GM23248 (cell line): ENCODE measurements at regions not wholly inside any gene's neighbourhood (a gene's known extent, or its start where the extent isn't known, plus 50 kb on each side); places are given as distances from the start of the nearest gene placed in this dataset.
"Not testable (repeated sequence)": the region's sequence is repeated elsewhere in the genome, so short reads cannot be mapped to it uniquely, and the experiment has no call there.

Source experiments
- DNase-seq: peaks from one replicate; pipeline ENCODE4 v3.0.0-alpha.2; 2015
- H2AFZ ChIP-seq: fragments of 200-600 bp; sonication (generic); 2 replicates; pipeline ENCODE4 v1.6.1; 2016; ENCODE audit warnings: antibody characterized with exemption
- H3F3A ChIP-seq: fragments of 200-600 bp; sonication (generic); 2 replicates; pipeline ENCODE4 v1.6.1; 2016; ENCODE audit warnings: mild to moderate bottlenecking, antibody characterized with exemption, mixed run types; ENCODE audit not compliant: insufficient read depth
- H3K27ac ChIP-seq: fragments of 200-600 bp; sonication (generic); 2 replicates; pipeline ENCODE4 v1.5.1; 2016; ENCODE audit warnings: mild to moderate bottlenecking
- H3K27me3 ChIP-seq: fragments of 200-600 bp; sonication (generic); replicated peaks from 2 replicates; pipeline ENCODE4 v1.6.1; 2016; ENCODE audit warnings: mild to moderate bottlenecking; ENCODE audit not compliant: insufficient read depth
- H3K36me3 ChIP-seq: fragments of 200-600 bp; sonication (generic); 2 replicates; pipeline ENCODE4 v1.6.1; 2016; ENCODE audit warnings: low read depth, mild to moderate bottlenecking
- H3K4me1 ChIP-seq: fragments of 200-600 bp; sonication (generic); 2 replicates; pipeline ENCODE4 v1.6.1; 2016; ENCODE audit warnings: mild to moderate bottlenecking; ENCODE audit not compliant: insufficient read depth
- H3K4me2 ChIP-seq: fragments of 200-600 bp; sonication (generic); one replicate; pipeline ENCODE4 v1.6.1; 2016; ENCODE audit warnings: mild to moderate bottlenecking; ENCODE audit not compliant: unreplicated experiment
- H3K4me3 ChIP-seq: fragments of 200-600 bp; sonication (generic); 2 replicates; pipeline ENCODE4 v1.5.1; 2016; ENCODE audit warnings: mild to moderate bottlenecking
- H3K79me2 ChIP-seq: fragments of 200-600 bp; sonication (generic); 2 replicates; pipeline ENCODE4 v1.6.1; 2016; ENCODE audit warnings: mild to moderate bottlenecking; ENCODE audit not compliant: insufficient read depth
- H3K9ac ChIP-seq: fragments of 200-600 bp; sonication (generic); 2 replicates; pipeline ENCODE4 v1.6.1; 2016; ENCODE audit warnings: mild to moderate bottlenecking
- H3K9me2 ChIP-seq: fragments of 200-600 bp; sonication (generic); 2 replicates; pipeline ENCODE4 v1.6.1; 2016; ENCODE audit warnings: mixed run types, mild to moderate bottlenecking, moderate library complexity; ENCODE audit not compliant: insufficient read depth
- H3K9me3 ChIP-seq: fragments of 200-600 bp; sonication (generic); one replicate; pipeline ENCODE4 v1.6.1; 2017; ENCODE audit warnings: low read depth
- H4K20me1 ChIP-seq: fragments of 200-600 bp; sonication (generic); 2 replicates; pipeline ENCODE4 v1.6.0; 2016; ENCODE audit not compliant: insufficient read depth
- EZH2 ChIP-seq: fragments of 200-600 bp; sonication (generic); IDR thresholded peaks from 2 replicates; pipeline ENCODE4 v1.6.1; 2018; ENCODE audit warnings: antibody characterized with exemption, mild to moderate bottlenecking; ENCODE audit not compliant: insufficient read depth, poor library complexity, severe bottlenecking
- EZH2phosphoT487 ChIP-seq: fragments of 200-600 bp; sonication (generic); IDR thresholded peaks from 2 replicates; pipeline ENCODE4 v1.6.1; 2018; ENCODE audit warnings: antibody characterized with exemption, moderate library complexity, mild to moderate bottlenecking, low read depth; ENCODE audit not compliant: insufficient read depth
- WGBS, 2 experiments: methylation state at CpG; one replicate each; pipeline ENCODE4 v1.1.6; 2015 to 2017; ENCODE audit warnings: low lambda C conversion rate in 2 of 2, low coverage in 1 of 2; ENCODE audit errors: missing lambda C conversion rate in 2 of 2; 5-methylcytosine and 5-hydroxymethylcytosine counted together
- in situ Hi-C: fragments of 300-500 bp; cut with MboI; formaldehyde crosslinking; loops from 2 replicates; pipeline ENCODE4 v1.15.0; 2020

DNA sequence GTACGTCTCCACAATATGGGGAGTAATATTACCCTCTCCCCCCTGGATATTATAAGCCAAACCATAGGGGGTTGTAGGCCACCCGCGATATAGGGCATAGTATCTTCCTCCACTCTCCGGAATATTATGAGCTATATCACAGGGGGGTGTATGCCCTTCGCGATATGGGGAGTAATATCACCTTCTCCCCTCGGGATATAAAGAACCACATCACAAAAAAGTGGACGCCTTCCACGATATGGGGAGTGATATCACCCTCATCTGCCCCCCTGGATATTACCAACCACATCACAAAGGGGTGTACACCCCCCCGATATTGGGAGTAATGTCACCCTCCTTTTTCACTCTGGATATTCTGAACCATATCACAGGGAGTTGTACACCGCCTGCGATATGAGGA lies 65.5 kb upstream of the CEACAM21 start:
- Histone ChIP-seq H3K36me3 (no peaks in the 10 kb centered on the region), H3K4me3 (no peak overlapping the region), H3K27me3 (peaks cover 34% of the 10 kb centered on the region), H3F3A (no peaks in the 10 kb centered on the region), H3K4me1 (no peaks in the 10 kb centered on the region), H2AFZ (no peak overlapping the region), H3K9ac (no peak overlapping the region), H3K9me3 (no peaks in the 10 kb centered on the region), H3K27ac (no peak overlapping the region), H3K9me2 (no peaks in the 10 kb centered on the region), H4K20me1 (no peaks in the 10 kb centered on the region), H3K4me2 (no peak overlapping the region), H3K79me2 (no peaks in the 10 kb centered on the region)
- in situ Hi-C loops, result no loop called here
- TF ChIP-seq EZH2 (no peak), EZH2phosphoT487 (no peak)
- 55 to 57% methylated on average over 12 of the region's 12 CpGs for WGBS, 2 experiments
- DNase-seq, result no peak

DNA sequence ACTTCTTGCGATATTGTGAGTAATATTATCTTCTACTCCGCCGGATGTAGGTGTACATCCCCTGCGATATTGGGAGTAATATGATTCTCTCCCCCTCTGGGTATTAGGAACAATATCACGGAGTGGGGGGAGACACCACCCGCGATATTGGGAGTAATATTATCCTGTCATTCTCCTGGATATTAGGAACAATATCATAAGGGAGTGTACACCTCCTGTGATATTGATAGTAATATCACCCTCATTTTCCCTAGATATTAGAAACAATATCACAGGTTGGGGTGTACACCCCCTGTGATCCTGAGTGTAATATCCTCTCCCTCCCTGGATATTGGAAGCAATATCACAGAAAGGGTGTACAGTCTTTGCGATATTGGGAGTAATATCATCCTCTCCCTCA lies 64.3 kb upstream of the CEACAM21 start:
- H3K79me2 ChIP-seq, result no peaks in the 10 kb centered on the region
- no peak overlapping the region for H3K27ac ChIP-seq
- no peak overlapping the region for H3K9ac ChIP-seq
- no peaks in the 10 kb centered on the region for H3K36me3 ChIP-seq
- H2AFZ ChIP-seq, result no peak overlapping the region
- DNase-seq, result no peak
- TF ChIP-seq EZH2 (no peak), EZH2phosphoT487 (no peak)
- no peaks in the 10 kb centered on the region for H3K4me1 ChIP-seq
- no peaks in the 10 kb centered on the region for H3K9me3 ChIP-seq
- 41 to 49% methylated on average over 8 of the region's 8 CpGs for WGBS, 2 experiments
- in situ Hi-C loops, result no loop called here
- H3K4me3 ChIP-seq, result no peak overlapping the region
- H3K9me2 ChIP-seq, result no peaks in the 10 kb centered on the region
- no peaks in the 10 kb centered on the region for H3F3A ChIP-seq
- no peaks in the 10 kb centered on the region for H4K20me1 ChIP-seq
- H3K27me3 ChIP-seq, result peaks cover 45% of the 10 kb centered on the region
- no peak overlapping the region for H3K4me2 ChIP-seq

DNA sequence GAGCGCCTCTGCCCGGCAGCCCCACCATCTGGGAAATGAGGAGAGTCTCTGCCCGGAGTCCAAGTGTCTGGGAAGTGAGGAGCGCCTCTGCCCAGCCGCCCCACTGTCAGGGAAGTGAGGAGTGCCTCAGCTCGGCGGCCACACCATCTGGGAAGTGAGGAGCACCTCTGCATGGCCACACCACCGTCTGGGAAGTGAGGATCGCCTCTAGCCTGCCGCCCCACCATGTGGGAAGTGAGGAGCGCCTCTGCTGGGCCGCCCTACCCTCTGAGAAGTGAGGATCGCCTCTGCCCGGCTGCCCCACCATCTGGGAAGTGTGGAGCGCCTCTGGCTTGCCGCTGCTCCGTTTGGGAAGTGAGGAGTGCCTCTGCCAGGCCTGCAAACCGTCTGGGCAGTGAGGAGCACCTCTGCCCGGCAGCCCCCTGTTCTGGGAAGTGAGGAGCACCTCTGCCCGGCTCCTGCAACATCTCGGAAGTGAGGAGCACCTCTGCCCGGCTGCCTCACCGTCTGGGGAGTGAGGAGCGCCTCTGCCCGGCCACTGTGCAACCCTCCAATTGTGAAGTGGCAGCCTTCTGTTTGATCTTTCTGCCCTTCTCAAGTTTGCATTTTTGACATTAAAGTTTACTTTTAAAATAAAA lies 60.8 kb upstream of the CEACAM21 start:
- H2AFZ ChIP-seq, result no peak overlapping the region
- no peak for TF ChIP-seq EZH2phosphoT487
- TF ChIP-seq EZH2, result no peak
- H3K9me3 ChIP-seq, result no peaks in the 10 kb centered on the region
- H4K20me1 ChIP-seq, result no peaks in the 10 kb centered on the region
- WGBS, 2 experiments, result 26 to 30% methylated on average over 25 of the region's 25 CpGs
- no peaks in the 10 kb centered on the region for H3K9me2 ChIP-seq
- in situ Hi-C loops, result no loop called here
- DNase-seq, result no peak
- no peaks in the 10 kb centered on the region for H3K79me2 ChIP-seq
- H3K27ac ChIP-seq, result no peak overlapping the region
- no peak overlapping the region for H3K9ac ChIP-seq
- H3K4me3 ChIP-seq, result no peak overlapping the region
- no peaks in the 10 kb centered on the region for H3K4me1 ChIP-seq
- no peak overlapping the region for H3K4me2 ChIP-seq
- H3K27me3 ChIP-seq, result peaks cover 73% of the 10 kb centered on the region
- H3K36me3 ChIP-seq, result no peaks in the 10 kb centered on the region
- no peaks in the 10 kb centered on the region for H3F3A ChIP-seq

DNA sequence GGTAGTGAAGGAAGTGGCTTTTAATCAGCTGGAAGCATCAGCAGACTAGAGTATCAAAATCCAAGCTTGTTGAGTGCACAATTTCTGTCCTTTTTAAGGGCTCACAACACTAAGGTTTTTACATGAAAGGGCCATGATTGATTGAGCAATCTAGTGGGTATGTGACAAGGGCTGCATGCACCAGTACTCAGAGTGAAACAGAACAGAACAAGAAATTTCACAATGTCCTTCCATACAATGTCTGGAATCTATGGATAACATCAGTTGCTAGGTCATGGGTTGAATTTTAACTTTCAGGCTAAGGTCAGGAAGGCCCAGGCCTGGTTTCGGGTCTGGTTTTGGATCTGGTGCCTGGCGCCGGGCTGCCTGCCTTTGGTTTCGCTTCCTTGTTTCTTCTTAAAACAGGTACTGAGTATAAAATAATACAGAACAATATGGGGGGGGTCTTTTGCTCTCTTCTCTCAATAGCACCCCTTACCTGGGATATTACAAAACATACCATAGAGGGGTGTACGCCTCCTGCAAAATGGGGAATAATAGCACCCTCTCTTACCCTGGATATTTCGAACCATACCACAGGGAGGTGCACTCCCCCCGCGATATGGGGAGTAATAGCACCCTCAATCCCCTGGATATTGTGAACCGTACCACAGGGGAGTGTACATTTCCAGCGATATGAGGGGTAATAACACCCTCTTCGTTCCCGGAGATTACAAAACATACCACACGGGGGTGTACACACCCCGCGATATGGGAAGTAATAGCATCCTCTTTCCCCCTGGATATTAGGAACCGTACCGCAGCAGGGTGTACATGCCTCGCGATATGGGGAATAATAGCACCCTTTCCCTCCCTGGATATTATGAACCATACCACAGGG lies 59.4 kb upstream of the CEACAM21 start:
- H2AFZ ChIP-seq, H3K27ac ChIP-seq, H3K4me2 ChIP-seq, H3F3A ChIP-seq, in situ Hi-C loops, H3K79me2 ChIP-seq, DNase-seq, H3K36me3 ChIP-seq, H3K9ac ChIP-seq, H3K9me2 ChIP-seq, H3K4me3 ChIP-seq, H3K4me1 ChIP-seq, H3K9me3 ChIP-seq, H4K20me1 ChIP-seq: not testable (repeated sequence)
- peaks cover 77% of the 10 kb centered on the region for H3K27me3 ChIP-seq
- WGBS, 2 experiments, result 33 to 42% methylated on average over 19 of the region's 19 CpGs
